WTC11 (cell line): ENCODE measurements at regions not wholly inside any gene's neighbourhood (a gene's known extent, or its start where the extent isn't known, plus 50 kb on each side); places are given as distances from the start of the nearest gene placed in this dataset.

Experiments used
- ATAC-seq: fragments of 200-7000 bp; cut with Tn5 transposase; 2 replicates; pipeline ENCODE4 v1.10.0; 2021; ENCODE audit warnings: mild to moderate bottlenecking, moderate library complexity
- CTCF ChIA-PET: fragments of 300-600 bp; sonication (Branson Sonifier 250); formaldehyde crosslinking; loops from one replicate; lab custom pipeline; 2021; ENCODE audit warnings: antibody characterized with exemption; lab: Charles Lee
- POLR2A ChIA-PET: fragments of 350-600 bp; sonication (Branson Sonifier 250); formaldehyde crosslinking; loops from one replicate; lab custom pipeline; 2021; ENCODE audit warnings: antibody characterized with exemption; lab: Charles Lee
- DNase-seq: peaks from one replicate; pipeline ENCODE4 v3.0.0; 2021; ENCODE audit warnings: low spot score
- H3K27ac Mint-ChIP-seq: 2 replicates; pipeline ENCODE4 v1.8.0; 2021; ENCODE audit warnings: mixed read lengths
- H3K27me3 Mint-ChIP-seq: 2 replicates; pipeline ENCODE4 v1.8.0; 2021; ENCODE audit warnings: low read depth, mild to moderate bottlenecking, moderate library complexity, mixed read lengths
- H3K36me3 Mint-ChIP-seq: 2 replicates; pipeline ENCODE4 v1.8.0; 2021; ENCODE audit warnings: mixed read lengths
- H3K4me1 Mint-ChIP-seq: 2 replicates; pipeline ENCODE4 v1.8.0; 2022; ENCODE audit warnings: mixed read lengths
- H3K4me3 Mint-ChIP-seq: 2 replicates; pipeline ENCODE4 v1.8.0; 2021; ENCODE audit warnings: mild to moderate bottlenecking, moderate library complexity, mixed read lengths
- H3K9me3 Mint-ChIP-seq: 2 replicates; pipeline ENCODE4 v1.8.0; 2021; ENCODE audit warnings: mixed read lengths
- CREM ChIP-seq: sonication (generic); formaldehyde crosslinking; IDR thresholded peaks from 2 replicates; pipeline ENCODE4 v1.8.1; 2022; ENCODE audit warnings: mild to moderate bottlenecking, missing genetic modification reagents, moderate library complexity
- ETV6 ChIP-seq: sonication (generic); formaldehyde crosslinking; IDR thresholded peaks from 2 replicates; pipeline ENCODE4 v1.8.1; 2022; ENCODE audit warnings: mild to moderate bottlenecking, missing genetic modification reagents
- IRF2 ChIP-seq: sonication (generic); formaldehyde crosslinking; IDR thresholded peaks from 2 replicates; pipeline ENCODE4 v1.8.0; 2022; ENCODE audit warnings: low read depth, missing genetic modification reagents, borderline replicate concordance
- JAZF1 ChIP-seq: fragments of 250-450 bp; sonication (Bioruptor Pico); IDR thresholded peaks from 2 replicates; pipeline ENCODE4 v1.9.0; 2021; ENCODE audit warnings: moderate library complexity, mild to moderate bottlenecking, inconsistent platforms
- MXD4 ChIP-seq: fragments of 250-450 bp; sonication (Bioruptor Pico); IDR thresholded peaks from 2 replicates; pipeline ENCODE4 v1.8.0; 2021; ENCODE audit warnings: mild to moderate bottlenecking, moderate library complexity, borderline replicate concordance
- PRRX2 ChIP-seq: fragments of 250-450 bp; sonication (Bioruptor Pico); IDR thresholded peaks from 2 replicates; pipeline ENCODE4 v1.8.0; 2021; ENCODE audit warnings: mild to moderate bottlenecking
- SP1 ChIP-seq: sonication (generic); formaldehyde crosslinking; conservative IDR thresholded peaks from 2 replicates; pipeline ENCODE4 v1.8.1; 2022; ENCODE audit warnings: missing genetic modification reagents
- TEAD4 ChIP-seq: sonication (generic); formaldehyde crosslinking; IDR thresholded peaks from 2 replicates; pipeline ENCODE4 v1.8.0; 2022; ENCODE audit warnings: mild to moderate bottlenecking, missing genetic modification reagents
- TP53 ChIP-seq: sonication (generic); formaldehyde crosslinking; IDR thresholded peaks from 2 replicates; pipeline ENCODE4 v1.8.1; 2023; ENCODE audit warnings: mild to moderate bottlenecking, missing genetic modification reagents
- ZNF138 ChIP-seq: sonication (generic); formaldehyde crosslinking; conservative IDR thresholded peaks from 2 replicates; pipeline ENCODE4 v1.8.1; 2022; ENCODE audit warnings: mild to moderate bottlenecking, moderate library complexity, missing genetic modification reagents
- ZNF317 ChIP-seq: sonication (generic); formaldehyde crosslinking; IDR thresholded peaks from 2 replicates; pipeline ENCODE4 v1.8.1; 2023; ENCODE audit warnings: low read depth, mild to moderate bottlenecking, moderate library complexity, missing genetic modification reagents, borderline replicate concordance
- TF ChIP-seq, protein P1 (sequence below): sonication (generic); formaldehyde crosslinking; IDR thresholded peaks from 2 replicates; pipeline ENCODE4 v1.8.0; 2023; ENCODE audit warnings: missing genetic modification reagents, mild to moderate bottlenecking, borderline replicate concordance
- TF ChIP-seq, protein P2 (sequence below): sonication (generic); formaldehyde crosslinking; IDR thresholded peaks from 2 replicates; pipeline ENCODE4 v1.8.0; 2022; ENCODE audit warnings: mild to moderate bottlenecking, missing genetic modification reagents
- TF ChIP-seq, protein P3 (sequence below): sonication (generic); formaldehyde crosslinking; IDR thresholded peaks from 2 replicates; pipeline ENCODE4 v1.8.0; 2022; ENCODE audit warnings: missing genetic modification reagents
- TF ChIP-seq, protein P4 (sequence below): sonication (generic); formaldehyde crosslinking; IDR thresholded peaks from 2 replicates; pipeline ENCODE4 v1.8.1; 2023; ENCODE audit warnings: mild to moderate bottlenecking, missing genetic modification reagents, moderate library complexity
- TF ChIP-seq, protein P5 (sequence below): sonication (generic); formaldehyde crosslinking; IDR thresholded peaks from 2 replicates; pipeline ENCODE4 v1.8.1; 2022; ENCODE audit warnings: mild to moderate bottlenecking, moderate library complexity, missing genetic modification reagents
- TF ChIP-seq, protein P6 (sequence below): sonication (generic); formaldehyde crosslinking; IDR thresholded peaks from 2 replicates; pipeline ENCODE4 v1.8.1; 2022; ENCODE audit warnings: low read depth, mild to moderate bottlenecking, moderate library complexity, missing genetic modification reagents, borderline replicate concordance

DNA sequence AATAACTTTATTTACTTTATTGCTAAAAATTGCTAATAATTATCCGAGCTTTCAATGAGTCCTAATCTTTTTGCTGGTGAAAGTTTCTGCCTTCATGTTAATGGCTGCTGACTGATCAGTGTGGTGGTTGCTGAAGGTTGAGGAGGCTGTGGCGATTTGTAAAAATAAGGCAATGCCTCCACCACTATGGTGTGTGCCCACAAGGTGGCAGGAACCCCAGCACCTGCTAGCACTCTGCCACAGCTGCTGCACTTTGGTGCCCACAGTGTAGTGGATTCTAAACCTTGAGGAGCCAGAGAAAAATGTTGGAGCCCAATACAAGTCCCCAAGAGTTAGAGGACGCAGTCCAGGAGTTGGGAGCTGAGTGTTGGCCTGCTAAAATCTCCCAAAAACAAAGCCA is 1237.1 kb downstream of the PCDH19 start:
- POLR2A ChIA-PET = no interaction called here
- CTCF ChIA-PET = interaction anchor here (0.7 kb wide), 1 partner anchor 130 kb away, joined by 3 read pairs; no protein-coding TSS in a partner anchor
- Mint-ChIP-seq H3K27ac (no peak overlapping the region), H3K27me3 (no peaks in the 10 kb centered on the region), H3K36me3 (no peaks in the 10 kb centered on the region), H3K4me3 (no peak overlapping the region), H3K4me1 (0 out of 2 replicates have a peak, but pooled peaks cover 5% of the 10 kb centered on the region), H3K9me3 (no peaks in the 10 kb centered on the region)
- DNase-seq = peak; percentile 11
- TF ChIP-seq MXD4 = no peak
- TF ChIP-seq ZNF317 (CRISPR knock-in tag) = no peak
- no peak for TF ChIP-seq TP53 (CRISPR knock-in tag)
- no peak for TF ChIP-seq ZNF138
- TF ChIP-seq, protein P1, sequence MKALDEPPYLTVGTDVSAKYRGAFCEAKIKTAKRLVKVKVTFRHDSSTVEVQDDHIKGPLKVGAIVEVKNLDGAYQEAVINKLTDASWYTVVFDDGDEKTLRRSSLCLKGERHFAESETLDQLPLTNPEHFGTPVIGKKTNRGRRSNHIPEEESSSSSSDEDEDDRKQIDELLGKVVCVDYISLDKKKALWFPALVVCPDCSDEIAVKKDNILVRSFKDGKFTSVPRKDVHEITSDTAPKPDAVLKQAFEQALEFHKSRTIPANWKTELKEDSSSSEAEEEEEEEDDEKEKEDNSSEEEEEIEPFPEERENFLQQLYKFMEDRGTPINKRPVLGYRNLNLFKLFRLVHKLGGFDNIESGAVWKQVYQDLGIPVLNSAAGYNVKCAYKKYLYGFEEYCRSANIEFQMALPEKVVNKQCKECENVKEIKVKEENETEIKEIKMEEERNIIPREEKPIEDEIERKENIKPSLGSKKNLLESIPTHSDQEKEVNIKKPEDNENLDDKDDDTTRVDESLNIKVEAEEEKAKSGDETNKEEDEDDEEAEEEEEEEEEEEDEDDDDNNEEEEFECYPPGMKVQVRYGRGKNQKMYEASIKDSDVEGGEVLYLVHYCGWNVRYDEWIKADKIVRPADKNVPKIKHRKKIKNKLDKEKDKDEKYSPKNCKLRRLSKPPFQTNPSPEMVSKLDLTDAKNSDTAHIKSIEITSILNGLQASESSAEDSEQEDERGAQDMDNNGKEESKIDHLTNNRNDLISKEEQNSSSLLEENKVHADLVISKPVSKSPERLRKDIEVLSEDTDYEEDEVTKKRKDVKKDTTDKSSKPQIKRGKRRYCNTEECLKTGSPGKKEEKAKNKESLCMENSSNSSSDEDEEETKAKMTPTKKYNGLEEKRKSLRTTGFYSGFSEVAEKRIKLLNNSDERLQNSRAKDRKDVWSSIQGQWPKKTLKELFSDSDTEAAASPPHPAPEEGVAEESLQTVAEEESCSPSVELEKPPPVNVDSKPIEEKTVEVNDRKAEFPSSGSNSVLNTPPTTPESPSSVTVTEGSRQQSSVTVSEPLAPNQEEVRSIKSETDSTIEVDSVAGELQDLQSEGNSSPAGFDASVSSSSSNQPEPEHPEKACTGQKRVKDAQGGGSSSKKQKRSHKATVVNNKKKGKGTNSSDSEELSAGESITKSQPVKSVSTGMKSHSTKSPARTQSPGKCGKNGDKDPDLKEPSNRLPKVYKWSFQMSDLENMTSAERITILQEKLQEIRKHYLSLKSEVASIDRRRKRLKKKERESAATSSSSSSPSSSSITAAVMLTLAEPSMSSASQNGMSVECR = no peak
- no peak for TF ChIP-seq ETV6
- TF ChIP-seq IRF2 (CRISPR knock-in tag) = no peak
- no peak for TF ChIP-seq SP1 (CRISPR knock-in tag)
- no peak for TF ChIP-seq PRRX2 (CRISPR knock-in tag)
- no peak for TF ChIP-seq TEAD4 (CRISPR knock-in tag)
- no peak for TF ChIP-seq JAZF1 (CRISPR knock-in tag)
- TF ChIP-seq, protein P2, sequence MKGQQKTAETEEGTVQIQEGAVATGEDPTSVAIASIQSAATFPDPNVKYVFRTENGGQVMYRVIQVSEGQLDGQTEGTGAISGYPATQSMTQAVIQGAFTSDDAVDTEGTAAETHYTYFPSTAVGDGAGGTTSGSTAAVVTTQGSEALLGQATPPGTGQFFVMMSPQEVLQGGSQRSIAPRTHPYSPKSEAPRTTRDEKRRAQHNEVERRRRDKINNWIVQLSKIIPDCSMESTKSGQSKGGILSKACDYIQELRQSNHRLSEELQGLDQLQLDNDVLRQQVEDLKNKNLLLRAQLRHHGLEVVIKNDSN (CRISPR knock-in tag) = no peak
- TF ChIP-seq, protein P3, sequence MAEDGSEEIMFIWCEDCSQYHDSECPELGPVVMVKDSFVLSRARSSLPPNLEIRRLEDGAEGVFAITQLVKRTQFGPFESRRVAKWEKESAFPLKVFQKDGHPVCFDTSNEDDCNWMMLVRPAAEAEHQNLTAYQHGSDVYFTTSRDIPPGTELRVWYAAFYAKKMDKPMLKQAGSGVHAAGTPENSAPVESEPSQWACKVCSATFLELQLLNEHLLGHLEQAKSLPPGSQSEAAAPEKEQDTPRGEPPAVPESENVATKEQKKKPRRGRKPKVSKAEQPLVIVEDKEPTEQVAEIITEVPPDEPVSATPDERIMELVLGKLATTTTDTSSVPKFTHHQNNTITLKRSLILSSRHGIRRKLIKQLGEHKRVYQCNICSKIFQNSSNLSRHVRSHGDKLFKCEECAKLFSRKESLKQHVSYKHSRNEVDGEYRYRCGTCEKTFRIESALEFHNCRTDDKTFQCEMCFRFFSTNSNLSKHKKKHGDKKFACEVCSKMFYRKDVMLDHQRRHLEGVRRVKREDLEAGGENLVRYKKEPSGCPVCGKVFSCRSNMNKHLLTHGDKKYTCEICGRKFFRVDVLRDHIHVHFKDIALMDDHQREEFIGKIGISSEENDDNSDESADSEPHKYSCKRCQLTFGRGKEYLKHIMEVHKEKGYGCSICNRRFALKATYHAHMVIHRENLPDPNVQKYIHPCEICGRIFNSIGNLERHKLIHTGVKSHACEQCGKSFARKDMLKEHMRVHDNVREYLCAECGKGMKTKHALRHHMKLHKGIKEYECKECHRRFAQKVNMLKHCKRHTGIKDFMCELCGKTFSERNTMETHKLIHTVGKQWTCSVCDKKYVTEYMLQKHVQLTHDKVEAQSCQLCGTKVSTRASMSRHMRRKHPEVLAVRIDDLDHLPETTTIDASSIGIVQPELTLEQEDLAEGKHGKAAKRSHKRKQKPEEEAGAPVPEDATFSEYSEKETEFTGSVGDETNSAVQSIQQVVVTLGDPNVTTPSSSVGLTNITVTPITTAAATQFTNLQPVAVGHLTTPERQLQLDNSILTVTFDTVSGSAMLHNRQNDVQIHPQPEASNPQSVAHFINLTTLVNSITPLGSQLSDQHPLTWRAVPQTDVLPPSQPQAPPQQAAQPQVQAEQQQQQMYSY (CRISPR knock-in tag) = no peak
- TF ChIP-seq, protein P4, sequence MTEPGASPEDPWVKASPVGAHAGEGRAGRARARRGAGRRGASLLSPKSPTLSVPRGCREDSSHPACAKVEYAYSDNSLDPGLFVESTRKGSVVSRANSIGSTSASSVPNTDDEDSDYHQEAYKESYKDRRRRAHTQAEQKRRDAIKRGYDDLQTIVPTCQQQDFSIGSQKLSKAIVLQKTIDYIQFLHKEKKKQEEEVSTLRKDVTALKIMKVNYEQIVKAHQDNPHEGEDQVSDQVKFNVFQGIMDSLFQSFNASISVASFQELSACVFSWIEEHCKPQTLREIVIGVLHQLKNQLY (CRISPR knock-in tag) = no peak
- TF ChIP-seq, protein P5, sequence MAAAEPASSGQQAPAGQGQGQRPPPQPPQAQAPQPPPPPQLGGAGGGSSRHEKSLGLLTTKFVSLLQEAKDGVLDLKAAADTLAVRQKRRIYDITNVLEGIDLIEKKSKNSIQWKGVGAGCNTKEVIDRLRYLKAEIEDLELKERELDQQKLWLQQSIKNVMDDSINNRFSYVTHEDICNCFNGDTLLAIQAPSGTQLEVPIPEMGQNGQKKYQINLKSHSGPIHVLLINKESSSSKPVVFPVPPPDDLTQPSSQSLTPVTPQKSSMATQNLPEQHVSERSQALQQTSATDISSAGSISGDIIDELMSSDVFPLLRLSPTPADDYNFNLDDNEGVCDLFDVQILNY (CRISPR knock-in tag) = no peak
- TF ChIP-seq, protein P6, sequence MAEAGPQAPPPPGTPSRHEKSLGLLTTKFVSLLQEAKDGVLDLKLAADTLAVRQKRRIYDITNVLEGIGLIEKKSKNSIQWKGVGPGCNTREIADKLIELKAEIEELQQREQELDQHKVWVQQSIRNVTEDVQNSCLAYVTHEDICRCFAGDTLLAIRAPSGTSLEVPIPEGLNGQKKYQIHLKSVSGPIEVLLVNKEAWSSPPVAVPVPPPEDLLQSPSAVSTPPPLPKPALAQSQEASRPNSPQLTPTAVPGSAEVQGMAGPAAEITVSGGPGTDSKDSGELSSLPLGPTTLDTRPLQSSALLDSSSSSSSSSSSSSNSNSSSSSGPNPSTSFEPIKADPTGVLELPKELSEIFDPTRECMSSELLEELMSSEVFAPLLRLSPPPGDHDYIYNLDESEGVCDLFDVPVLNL (CRISPR knock-in tag) = no peak
- TF ChIP-seq CREM (CRISPR knock-in tag) = no peak
- peak; percentile 60; the same call in 1 of the 2 replicates for ATAC-seq
